GM13977 (cell line): ENCODE measurements at regions not wholly inside any gene's neighbourhood (a gene's known extent, or its start where the extent isn't known, plus 50 kb on each side); places are given as distances from the start of the nearest gene placed in this dataset.

Experiments
- DNase-seq: peaks from one replicate; pipeline ENCODE4 v3.0.0; 2012; ENCODE audit warnings: low spot score
- in situ Hi-C: fragments of 300-500 bp; cut with MboI; formaldehyde crosslinking; loops from one replicate; pipeline ENCODE4 v1.12.0; 2022; ENCODE audit warnings: low sequenced_read_pairs, low pct_unique_long_range_greater_than_20kb, mixed read lengths, inconsistent platforms; ENCODE audit not compliant: unreplicated experiment
- TF ChIP-seq, protein P1 (sequence below): IDR thresholded peaks from 2 replicates; pipeline ENCODE4 v1.5.1; 2012; ENCODE audit warnings: mild to moderate bottlenecking, control low read depth; ENCODE audit not compliant: insufficient read depth; ENCODE audit errors: extremely low read depth, missing control alignments

GRCh38 chr18:42159146-42159545 is 204.1 kb downstream of the PIK3C3 start:
- TF ChIP-seq, protein P1, sequence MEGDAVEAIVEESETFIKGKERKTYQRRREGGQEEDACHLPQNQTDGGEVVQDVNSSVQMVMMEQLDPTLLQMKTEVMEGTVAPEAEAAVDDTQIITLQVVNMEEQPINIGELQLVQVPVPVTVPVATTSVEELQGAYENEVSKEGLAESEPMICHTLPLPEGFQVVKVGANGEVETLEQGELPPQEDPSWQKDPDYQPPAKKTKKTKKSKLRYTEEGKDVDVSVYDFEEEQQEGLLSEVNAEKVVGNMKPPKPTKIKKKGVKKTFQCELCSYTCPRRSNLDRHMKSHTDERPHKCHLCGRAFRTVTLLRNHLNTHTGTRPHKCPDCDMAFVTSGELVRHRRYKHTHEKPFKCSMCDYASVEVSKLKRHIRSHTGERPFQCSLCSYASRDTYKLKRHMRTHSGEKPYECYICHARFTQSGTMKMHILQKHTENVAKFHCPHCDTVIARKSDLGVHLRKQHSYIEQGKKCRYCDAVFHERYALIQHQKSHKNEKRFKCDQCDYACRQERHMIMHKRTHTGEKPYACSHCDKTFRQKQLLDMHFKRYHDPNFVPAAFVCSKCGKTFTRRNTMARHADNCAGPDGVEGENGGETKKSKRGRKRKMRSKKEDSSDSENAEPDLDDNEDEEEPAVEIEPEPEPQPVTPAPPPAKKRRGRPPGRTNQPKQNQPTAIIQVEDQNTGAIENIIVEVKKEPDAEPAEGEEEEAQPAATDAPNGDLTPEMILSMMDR = no peak
- in situ Hi-C loops = no loop called here
- no peak for DNase-seq

- TF ChIP-seq, protein P1 = no peak
- in situ Hi-C loops = no loop called here
- no peak for DNase-seq
Measured at GRCh38 chr18:42163321-42163720, 208.3 kb downstream of the PIK3C3 start.

GRCh38 chr18:42164556-42164955 is 209.5 kb downstream of the PIK3C3 start:
- TF ChIP-seq, protein P1 = no peak
- no peak for DNase-seq
- in situ Hi-C loops = no loop called here

- DNase-seq = no peak
- in situ Hi-C loops = no loop called here
- TF ChIP-seq, protein P1 = no peak
Measured at GRCh38 chr18:42165922-42166513, 211.0 kb downstream of the PIK3C3 start.

GRCh38 chr18:42168487-42168886 is 213.5 kb downstream of the PIK3C3 start:
- DNase-seq = no peak
- TF ChIP-seq, protein P1 = no peak
- in situ Hi-C loops = no loop called here

DNA sequence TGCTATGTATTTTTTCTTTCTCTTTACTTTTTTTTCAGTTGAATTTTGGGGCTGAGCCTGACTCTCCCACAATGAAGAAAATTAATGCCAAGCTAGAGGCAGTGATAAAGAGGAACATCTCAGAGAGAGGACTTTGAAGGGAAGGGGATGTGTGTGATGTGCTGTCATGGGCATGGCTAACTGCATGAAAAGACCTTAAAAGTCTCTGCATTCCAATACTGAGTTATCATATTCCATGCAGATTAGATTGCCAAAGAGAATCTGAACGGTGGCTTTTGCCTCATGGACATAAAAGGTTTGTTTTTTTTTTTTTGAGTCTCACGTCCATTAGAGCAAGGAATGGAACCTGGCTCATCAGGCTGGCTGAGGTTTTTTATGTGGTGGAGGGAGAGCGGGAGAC is 213.9 kb downstream of the PIK3C3 start:
- in situ Hi-C loops = no loop called here
- TF ChIP-seq, protein P1 = no peak
- DNase-seq = no peak
